HepG2 (cell line): ENCODE measurements at regions not wholly inside any gene's neighbourhood (a gene's known extent, or its start where the extent isn't known, plus 50 kb on each side); places are given as distances from the start of the nearest gene placed in this dataset.
A peak's percentile ranks its signal among the peaks of the same experiment; 100 is the strongest.

ENCODE experiments used
- ATF3 ChIP-seq: sonication (generic); formaldehyde crosslinking; IDR thresholded peaks from 2 replicates; pipeline ENCODE4 v1.4.0; 2020; ENCODE audit warnings: missing genetic modification reagents
- FOSL2 ChIP-seq: sonication (generic); formaldehyde crosslinking; IDR thresholded peaks from 2 replicates; pipeline ENCODE4 v1.4.0; 2020; ENCODE audit warnings: missing genetic modification reagents
- GLI4 ChIP-seq: sonication (generic); formaldehyde crosslinking; IDR thresholded peaks from 2 replicates; pipeline ENCODE4 v1.5.1; 2020; ENCODE audit warnings: missing genetic modification reagents, mild to moderate bottlenecking, moderate library complexity, borderline replicate concordance
- GTF3A ChIP-seq: sonication (generic); formaldehyde crosslinking; conservative IDR thresholded peaks from 2 replicates; pipeline ENCODE4 v1.4.0; 2020; ENCODE audit warnings: mild to moderate bottlenecking, missing genetic modification reagents
- HIVEP1 ChIP-seq: sonication (generic); formaldehyde crosslinking; IDR thresholded peaks from 2 replicates; pipeline ENCODE4 v1.4.0; 2020; ENCODE audit warnings: mild to moderate bottlenecking, missing genetic modification reagents
- IKZF4 ChIP-seq: sonication (generic); formaldehyde crosslinking; IDR thresholded peaks from 2 replicates; pipeline ENCODE4 v1.5.1; 2020; ENCODE audit warnings: borderline replicate concordance, mild to moderate bottlenecking, low read depth, missing genetic modification reagents; ENCODE audit errors: not compliant biosample characterization
- KDM5B ChIP-seq: sonication (generic); formaldehyde crosslinking; IDR thresholded peaks from 2 replicates; pipeline ENCODE4 v1.4.0; 2020; ENCODE audit warnings: missing genetic modification reagents, mild to moderate bottlenecking, borderline replicate concordance
- KLF6 ChIP-seq: IDR thresholded peaks from 2 replicates; pipeline ENCODE4 v1.8.0; 2016; ENCODE audit warnings: missing biosample characterization, missing genetic modification reagents
- MTF1 ChIP-seq: sonication (generic); formaldehyde crosslinking; IDR thresholded peaks from 2 replicates; pipeline ENCODE4 v1.5.0; 2020; ENCODE audit warnings: missing genetic modification reagents
- NCOR1 ChIP-seq: fragments of 200-600 bp; sonication (generic); IDR thresholded peaks from 2 replicates; pipeline ENCODE4 v1.7.0; 2017; ENCODE audit warnings: antibody characterized with exemption, low read length, borderline replicate concordance
- PLRG1 ChIP-seq: fragments of 450-650 bp; conservative IDR thresholded peaks from 2 replicates; pipeline ENCODE4 v1.6.1; 2016
- SALL1 ChIP-seq: sonication (generic); formaldehyde crosslinking; IDR thresholded peaks from 2 replicates; pipeline ENCODE4 v1.8.0; 2022; ENCODE audit warnings: mild to moderate bottlenecking, missing genetic modification reagents
- SRY ChIP-seq: sonication (generic); formaldehyde crosslinking; IDR thresholded peaks from 2 replicates; pipeline ENCODE4 v1.8.0; 2022; ENCODE audit warnings: mild to moderate bottlenecking, missing genetic modification reagents
- TEAD3 ChIP-seq: optimal IDR thresholded peaks from 2 replicates; pipeline ENCODE3; 2016; ENCODE audit warnings: borderline replicate concordance
- ZHX1 ChIP-seq: sonication (generic); formaldehyde crosslinking; IDR thresholded peaks from 2 replicates; pipeline ENCODE4 v1.8.1; 2022; ENCODE audit warnings: low read depth, mild to moderate bottlenecking, missing genetic modification reagents
- ZHX2 ChIP-seq, 2 experiments: sonication (generic) in 1 of 2; formaldehyde crosslinking in 1 of 2; IDR thresholded peaks; 2 replicates each; pipeline versions ENCODE4 v1.6.1 to v1.9.0; 2014 to 2022; ENCODE audit warnings: antibody characterized with exemption in 1 of 2, borderline replicate concordance in 1 of 2, inconsistent platforms in 1 of 2, low read depth in 1 of 2, missing genetic modification reagents in 1 of 2
- ZNF101 ChIP-seq: sonication (generic); formaldehyde crosslinking; IDR thresholded peaks from 2 replicates; pipeline ENCODE4 v1.4.0; 2020; ENCODE audit warnings: mild to moderate bottlenecking, low read depth, missing genetic modification reagents, borderline replicate concordance
- ZNF124 ChIP-seq: sonication (generic); formaldehyde crosslinking; IDR thresholded peaks from 2 replicates; pipeline ENCODE4 v1.4.0; 2020; ENCODE audit warnings: missing genetic modification reagents
- ZNF501 ChIP-seq: sonication (generic); formaldehyde crosslinking; IDR thresholded peaks from 2 replicates; pipeline ENCODE4 v1.5.1; 2020; ENCODE audit warnings: mild to moderate bottlenecking, moderate library complexity, missing genetic modification reagents
- ZNF615 ChIP-seq: sonication (generic); formaldehyde crosslinking; IDR thresholded peaks from 2 replicates; pipeline ENCODE4 v1.5.0; 2020; ENCODE audit warnings: mild to moderate bottlenecking, missing genetic modification reagents, borderline replicate concordance
- ZNF768 ChIP-seq: sonication (generic); formaldehyde crosslinking; IDR thresholded peaks from 2 replicates; pipeline ENCODE4 v1.4.0; 2020; ENCODE audit warnings: missing genetic modification reagents
- ZSCAN22 ChIP-seq: sonication (generic); formaldehyde crosslinking; IDR thresholded peaks from 2 replicates; pipeline ENCODE4 v1.4.0; 2020; ENCODE audit warnings: mild to moderate bottlenecking, missing genetic modification reagents

GRCh38 chr3:42032693-42033349 lies 58.3 kb upstream of the TRAK1 start (continued):
- peak; percentile 97 for TF ChIP-seq TEAD3
- TF ChIP-seq ZNF615 (CRISPR knock-in tag), result 0 out of 2 replicates have a peak, but pooled peaks have one; percentile 32
- TF ChIP-seq HIVEP1 (CRISPR knock-in tag), result 0 out of 2 replicates have a peak, but pooled peaks have one; percentile 25
- TF ChIP-seq ZHX1 (CRISPR knock-in tag), result no peak
- no peak for TF ChIP-seq MTF1 (CRISPR knock-in tag)
- 0 out of 2 replicates have a peak, but pooled peaks have one; percentile 35 for TF ChIP-seq ZNF124
- TF ChIP-seq IKZF4, result no peak
- TF ChIP-seq GLI4 (CRISPR knock-in tag), result no peak
- TF ChIP-seq ZNF768, result no peak
- TF ChIP-seq SRY (CRISPR knock-in tag), result 0 out of 2 replicates have a peak, but pooled peaks have one; percentile 17
- TF ChIP-seq SALL1 (CRISPR knock-in tag), result peak; percentile 98
- TF ChIP-seq NCOR1, result peak; percentile 86
- TF ChIP-seq KLF6 (CRISPR knock-in tag), result 0 out of 2 replicates have a peak, but pooled peaks have one; percentile 61
- no peak for TF ChIP-seq ZNF101 (CRISPR knock-in tag)
- peak; percentile 85 for TF ChIP-seq FOSL2 (CRISPR knock-in tag)
- no peak for TF ChIP-seq ZHX2 (IDR thresholded peaks at IDR 0.05; ENCODE audit: low read depth)
- TF ChIP-seq ZHX2 (CRISPR knock-in tag; IDR thresholded peaks at IDR 0.05; ENCODE audit: borderline replicate concordance), result no peak; the same call in 1 of the 2 replicates
- no peak for TF ChIP-seq GTF3A (CRISPR knock-in tag)
- TF ChIP-seq ZSCAN22 (CRISPR knock-in tag), result no peak
- TF ChIP-seq ZNF501 (CRISPR knock-in tag), result 0 out of 2 replicates have a peak, but pooled peaks have one; percentile 29
- no peak for TF ChIP-seq PLRG1
- peak; percentile 10; the same call in 1 of the 2 replicates for TF ChIP-seq KDM5B (CRISPR knock-in tag)
- TF ChIP-seq ATF3 (CRISPR knock-in tag), result peak; percentile 79
